Parathyroid adenoma (tissue), 2 donors: ENCODE measurements at regions not wholly inside any gene's neighbourhood (a gene's known extent, or its start where the extent isn't known, plus 50 kb on each side); places are given as distances from the start of the nearest gene placed in this dataset.

Experiments
- H2AFZ ChIP-seq: fragments of 300-600 bp; sonication (generic); one replicate; pipeline ENCODE4 v1.7.0; 2017; ENCODE audit warnings: antibody characterized with exemption, mild to moderate bottlenecking
- H3K27ac ChIP-seq: fragments of 300-600 bp; sonication (generic); one replicate; pipeline ENCODE4 v1.7.0; 2017
- H3K27me3 ChIP-seq: fragments of 300-600 bp; sonication (generic); one replicate; pipeline ENCODE4 v1.7.0; 2017; ENCODE audit warnings: low read length; ENCODE audit not compliant: control insufficient read depth, insufficient read depth
- H3K36me3 ChIP-seq: fragments of 300-600 bp; sonication (generic); one replicate; pipeline ENCODE4 v1.7.0; 2017; ENCODE audit warnings: low read length; ENCODE audit not compliant: control insufficient read depth, insufficient read depth
- H3K4me1 ChIP-seq: fragments of 300-600 bp; sonication (generic); one replicate; pipeline ENCODE4 v1.7.0; 2017; ENCODE audit warnings: control low read depth
- H3K4me2 ChIP-seq: fragments of 300-600 bp; sonication (generic); one replicate; pipeline ENCODE4 v1.7.0; 2017; ENCODE audit warnings: low read length
- H3K4me3 ChIP-seq: fragments of 300-600 bp; sonication (generic); one replicate; pipeline ENCODE4 v1.7.0; 2017; ENCODE audit warnings: low read depth, low read length
- H3K79me2 ChIP-seq: fragments of 300-600 bp; sonication (generic); one replicate; pipeline ENCODE4 v1.7.0; 2017; ENCODE audit warnings: control low read depth
- H3K9ac ChIP-seq: fragments of 300-600 bp; sonication (generic); one replicate; pipeline ENCODE4 v1.7.0; 2017; ENCODE audit warnings: mild to moderate bottlenecking
- H3K9me3 ChIP-seq: fragments of 300-600 bp; sonication (generic); one replicate; pipeline ENCODE4 v1.7.0; 2017; ENCODE audit warnings: low read length; ENCODE audit not compliant: control insufficient read depth
- TF ChIP-seq, protein P1 (sequence below): fragments of 300-600 bp; sonication (generic); IDR thresholded peaks from one replicate; pipeline ENCODE4 v1.7.0; 2017; ENCODE audit warnings: antibody characterized with exemption, mild to moderate bottlenecking
- donor health status: primary hyperparathyroidism.

DNA sequence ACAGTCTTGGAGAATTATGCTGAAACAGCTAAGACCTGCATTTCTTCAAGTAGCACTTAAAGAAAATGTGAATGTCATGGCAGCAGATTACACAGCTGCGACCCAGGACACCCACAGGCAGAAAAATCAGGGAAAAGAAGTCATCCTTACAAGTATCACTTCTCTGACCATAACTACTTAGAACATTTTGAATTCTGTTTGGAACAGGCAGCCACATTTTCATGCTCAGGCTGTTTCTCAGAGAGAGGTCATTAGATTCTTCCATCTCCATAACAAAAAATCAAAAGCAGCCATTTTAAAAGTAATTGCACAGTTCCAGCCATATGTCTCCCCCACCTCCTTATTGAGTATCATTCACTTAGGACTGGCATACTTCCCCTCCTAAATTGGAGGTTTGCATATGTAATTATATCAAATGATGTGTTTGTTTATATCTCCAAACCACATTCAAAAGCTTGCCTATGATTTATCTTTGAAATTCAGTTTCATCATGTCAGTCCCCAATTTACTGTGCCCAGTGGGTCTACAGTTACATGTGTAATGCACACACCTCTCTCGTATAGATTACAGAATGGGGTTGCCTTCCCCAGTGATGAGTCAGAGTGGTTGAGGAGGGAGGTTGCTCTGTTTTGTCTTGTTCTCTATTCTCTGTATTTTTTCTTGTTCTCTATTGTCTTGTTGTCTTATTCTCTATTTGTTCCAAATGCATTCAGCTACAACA, 276.5 kb upstream of the MTNR1B start:
- H3K9me3 ChIP-seq, result no peaks in the 10 kb centered on the region
- H3K36me3 ChIP-seq, result no peaks in the 10 kb centered on the region
- no peaks in the 10 kb centered on the region for H3K27me3 ChIP-seq
- H2AFZ ChIP-seq, result no peak overlapping the region
- H3K9ac ChIP-seq, result no peak overlapping the region
- no peak overlapping the region for H3K4me2 ChIP-seq
- no peak overlapping the region for H3K4me3 ChIP-seq
- H3K27ac ChIP-seq, result no peak overlapping the region
- no peaks in the 10 kb centered on the region for H3K4me1 ChIP-seq
- TF ChIP-seq, protein P1, sequence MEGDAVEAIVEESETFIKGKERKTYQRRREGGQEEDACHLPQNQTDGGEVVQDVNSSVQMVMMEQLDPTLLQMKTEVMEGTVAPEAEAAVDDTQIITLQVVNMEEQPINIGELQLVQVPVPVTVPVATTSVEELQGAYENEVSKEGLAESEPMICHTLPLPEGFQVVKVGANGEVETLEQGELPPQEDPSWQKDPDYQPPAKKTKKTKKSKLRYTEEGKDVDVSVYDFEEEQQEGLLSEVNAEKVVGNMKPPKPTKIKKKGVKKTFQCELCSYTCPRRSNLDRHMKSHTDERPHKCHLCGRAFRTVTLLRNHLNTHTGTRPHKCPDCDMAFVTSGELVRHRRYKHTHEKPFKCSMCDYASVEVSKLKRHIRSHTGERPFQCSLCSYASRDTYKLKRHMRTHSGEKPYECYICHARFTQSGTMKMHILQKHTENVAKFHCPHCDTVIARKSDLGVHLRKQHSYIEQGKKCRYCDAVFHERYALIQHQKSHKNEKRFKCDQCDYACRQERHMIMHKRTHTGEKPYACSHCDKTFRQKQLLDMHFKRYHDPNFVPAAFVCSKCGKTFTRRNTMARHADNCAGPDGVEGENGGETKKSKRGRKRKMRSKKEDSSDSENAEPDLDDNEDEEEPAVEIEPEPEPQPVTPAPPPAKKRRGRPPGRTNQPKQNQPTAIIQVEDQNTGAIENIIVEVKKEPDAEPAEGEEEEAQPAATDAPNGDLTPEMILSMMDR, result no peak
- no peaks in the 10 kb centered on the region for H3K79me2 ChIP-seq

DNA sequence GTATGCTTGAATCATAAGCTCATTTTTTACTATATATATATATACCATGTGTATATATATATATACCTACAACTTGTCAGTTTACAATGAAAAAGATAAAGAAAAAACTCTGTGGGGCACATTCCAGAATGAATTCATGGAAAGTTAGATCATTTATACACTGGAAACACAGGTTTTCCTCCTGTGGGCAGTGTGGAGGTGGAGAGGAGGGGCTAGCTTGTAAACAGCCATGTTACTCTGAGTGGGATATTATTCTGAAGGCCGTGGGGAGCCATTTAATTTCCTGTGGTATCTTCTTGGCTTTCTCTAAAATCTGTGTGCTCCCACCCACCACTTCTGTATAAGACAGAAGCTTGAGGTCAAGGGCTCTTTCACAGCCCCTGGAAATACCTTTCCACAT, 273.4 kb upstream of the MTNR1B start:
- Histone ChIP-seq H3K36me3 (no peaks in the 10 kb centered on the region), H3K27ac (no peak overlapping the region), H3K27me3 (no peaks in the 10 kb centered on the region), H3K79me2 (no peaks in the 10 kb centered on the region), H2AFZ (no peak overlapping the region), H3K4me2 (no peak overlapping the region), H3K4me1 (no peaks in the 10 kb centered on the region), H3K4me3 (no peak overlapping the region), H3K9me3 (no peaks in the 10 kb centered on the region), H3K9ac (no peak overlapping the region)
- TF ChIP-seq, protein P1, result no peak

DNA sequence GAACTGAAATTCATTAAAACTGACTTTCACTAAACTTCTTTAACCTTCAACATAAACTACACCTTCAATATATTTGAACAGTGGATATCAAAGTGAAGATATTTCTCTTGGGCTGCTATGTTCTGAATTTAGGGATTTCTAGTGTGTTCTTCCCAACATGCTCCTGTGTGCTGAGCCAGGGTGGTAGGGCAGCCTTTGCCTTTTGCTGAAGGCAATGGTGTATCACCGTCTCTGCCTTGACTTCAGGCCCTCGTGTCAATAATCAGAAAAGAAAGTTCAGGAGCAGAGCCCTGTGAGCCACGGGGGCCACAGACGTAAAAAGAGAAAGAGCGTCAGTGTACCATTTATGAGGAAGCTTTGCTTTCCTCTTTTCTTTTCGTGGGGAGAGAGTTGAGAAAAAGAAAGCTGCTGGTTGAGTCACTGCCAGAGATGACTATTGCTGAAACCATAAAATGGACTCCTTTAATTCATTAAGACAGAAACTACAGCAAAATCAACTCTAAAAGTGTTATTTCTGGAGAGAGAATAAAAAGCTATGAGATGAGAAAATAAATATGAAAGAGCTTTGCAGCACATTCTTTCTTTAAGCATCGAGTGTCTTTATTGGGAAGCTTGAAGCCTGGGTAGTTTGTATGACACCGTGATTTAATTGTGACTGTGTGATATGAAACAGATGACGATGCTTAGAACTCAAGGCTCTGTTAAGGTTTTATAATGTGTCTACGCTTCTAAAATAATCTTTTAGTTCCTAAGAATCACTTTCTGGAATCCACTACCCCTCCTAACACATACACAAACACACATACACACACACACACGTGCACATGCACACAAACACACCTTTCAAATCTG, 271.8 kb upstream of the MTNR1B start:
- Histone ChIP-seq H3K36me3 (no peaks in the 10 kb centered on the region), H3K4me2 (no peak overlapping the region), H3K27me3 (no peaks in the 10 kb centered on the region), H3K27ac (no peak overlapping the region), H3K9ac (no peak overlapping the region), H3K79me2 (no peaks in the 10 kb centered on the region), H3K4me3 (no peak overlapping the region), H3K4me1 (no peaks in the 10 kb centered on the region), H2AFZ (no peak overlapping the region), H3K9me3 (no peaks in the 10 kb centered on the region)
- TF ChIP-seq, protein P1, result no peak

DNA sequence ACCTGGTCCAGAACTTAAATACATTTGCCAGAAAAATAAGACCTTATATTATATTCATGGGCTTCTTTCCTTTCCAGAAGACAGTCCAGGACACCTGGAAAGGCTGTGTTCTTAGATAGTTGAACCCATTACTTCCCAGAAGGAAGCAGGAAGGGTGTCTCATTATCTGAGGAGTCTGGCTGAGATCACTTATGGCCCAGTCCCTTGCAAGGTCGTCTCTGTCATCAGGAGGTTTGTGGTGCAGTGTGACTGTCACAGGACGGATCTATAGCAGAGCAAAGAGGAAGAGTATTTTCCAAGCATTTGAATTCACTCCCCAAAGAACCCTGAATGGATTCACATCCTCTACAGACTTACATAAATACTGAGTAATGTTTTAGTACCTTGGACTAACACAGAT, 270.7 kb upstream of the MTNR1B start:
- H3K4me3 ChIP-seq, result no peak overlapping the region

More for the DNA sequence above, 270.7 kb upstream of the MTNR1B start:
- Histone ChIP-seq H3K9ac (no peak overlapping the region), H3K36me3 (no peaks in the 10 kb centered on the region), H3K9me3 (no peaks in the 10 kb centered on the region), H3K27ac (no peak overlapping the region), H3K27me3 (no peaks in the 10 kb centered on the region), H2AFZ (no peak overlapping the region), H3K4me2 (no peak overlapping the region), H3K4me1 (no peaks in the 10 kb centered on the region), H3K79me2 (no peaks in the 10 kb centered on the region)
- TF ChIP-seq, protein P1, result no peak
